ENCODE measurements at regions not wholly inside any gene's neighbourhood (a gene's known extent, or its start where the extent isn't known, plus 50 kb on each side); places are given as distances from the start of the nearest gene placed in this dataset.

GRCh38 chr5:145345511-145346287 lies 489.4 kb downstream of the PRELID2 start:
- no peak for FAIRE-seq

- no peak for FAIRE-seq
Observed at GRCh38 chr5:145341842-145342241, 493.3 kb downstream of the PRELID2 start.

GRCh38 chr5:145340099-145340498 lies 495.0 kb downstream of the PRELID2 start:
- FAIRE-seq = no peak

- FAIRE-seq = no peak
Observed at GRCh38 chr5:145324767-145325479, 510.2 kb downstream of the PRELID2 start.

- no peak for FAIRE-seq
Observed at GRCh38 chr5:145324101-145324500, 511.0 kb downstream of the PRELID2 start.

- no peak for FAIRE-seq
Observed at GRCh38 chr5:145316282-145316681, 518.9 kb downstream of the PRELID2 start.

GRCh38 chr5:145307866-145308382 lies 527.2 kb downstream of the PRELID2 start:
- no peak for FAIRE-seq

- no peak for FAIRE-seq
Observed at GRCh38 chr5:145295236-145295835, 539.8 kb downstream of the PRELID2 start.

- no peak for FAIRE-seq
Observed at GRCh38 chr5:145294331-145294730, 540.8 kb downstream of the PRELID2 start.

GRCh38 chr5:145293716-145294115 lies 541.4 kb downstream of the PRELID2 start:
- no peak for FAIRE-seq

GRCh38 chr5:145292278-145292677 lies 542.9 kb downstream of the PRELID2 start:
- FAIRE-seq = no peak

- FAIRE-seq = no peak
Observed at GRCh38 chr5:145283141-145283810, 551.9 kb downstream of the PRELID2 start.

- no peak for FAIRE-seq
Observed at GRCh38 chr5:145280806-145281205, 554.3 kb downstream of the PRELID2 start.

GRCh38 chr5:145280214-145280613 lies 554.9 kb downstream of the PRELID2 start:
- no peak for FAIRE-seq

GRCh38 chr5:145260670-145261069 lies 574.5 kb downstream of the PRELID2 start:
- FAIRE-seq = no peak

GRCh38 chr5:145247745-145248040 lies 587.4 kb downstream of the PRELID2 start:
- FAIRE-seq = no peak

- no peak for FAIRE-seq
Observed at GRCh38 chr5:145246961-145247744, 588.0 kb downstream of the PRELID2 start.

- no peak for FAIRE-seq
Observed at GRCh38 chr5:145246379-145246778, 588.8 kb downstream of the PRELID2 start.

GRCh38 chr5:145245354-145245753 lies 589.8 kb downstream of the PRELID2 start:
- FAIRE-seq = no peak

- FAIRE-seq = no peak
Observed at GRCh38 chr5:145244788-145245187, 590.4 kb downstream of the PRELID2 start.

GRCh38 chr5:145244251-145244650 lies 590.9 kb downstream of the PRELID2 start:
- FAIRE-seq = no peak

GRCh38 chr5:145243016-145243415 lies 592.1 kb downstream of the PRELID2 start:
- FAIRE-seq = no peak

- FAIRE-seq = no peak
Observed at GRCh38 chr5:145242551-145242950, 592.6 kb downstream of the PRELID2 start.
